ENCODE measurements at regions not wholly inside any gene's neighbourhood (a gene's known extent, or its start where the extent isn't known, plus 50 kb on each side); places are given as distances from the start of the nearest gene placed in this dataset.

DNA sequence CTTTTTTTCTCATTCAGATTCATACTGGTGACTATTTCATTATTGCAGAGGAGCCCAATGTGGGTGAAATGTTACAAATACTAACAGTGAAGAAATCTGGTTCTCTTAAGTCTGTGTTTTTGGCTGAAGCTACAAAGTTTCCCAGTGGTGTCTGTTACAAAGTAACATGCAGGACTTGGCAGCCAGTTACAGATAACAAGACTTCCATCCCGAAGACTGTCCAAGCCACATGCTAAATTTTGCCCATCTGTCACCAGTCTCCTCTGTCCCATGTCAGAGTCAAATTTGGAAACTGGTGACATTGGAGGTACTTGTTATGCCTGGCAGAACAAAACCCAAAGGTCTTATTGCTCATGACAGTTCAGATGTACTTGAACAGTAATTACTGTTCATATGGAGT, 269.2 kb upstream of the GOLIM4 start:
- intact Hi-C loops (cut with DNase I; ENCODE audit: low total_unique reads) = no loop called here
- 16 to 32% methylated on average over 1 of the region's 1 CpG for WGBS, 2 donors
- H3K27me3 ChIP-seq = no peaks in the 10 kb centered on the region
- H3K36me3 ChIP-seq (ENCODE audit: low read depth, missing control alignments) = no peaks in the 10 kb centered on the region
- peak; percentile 66 for DNase-seq
- TF ChIP-seq, protein P1, sequence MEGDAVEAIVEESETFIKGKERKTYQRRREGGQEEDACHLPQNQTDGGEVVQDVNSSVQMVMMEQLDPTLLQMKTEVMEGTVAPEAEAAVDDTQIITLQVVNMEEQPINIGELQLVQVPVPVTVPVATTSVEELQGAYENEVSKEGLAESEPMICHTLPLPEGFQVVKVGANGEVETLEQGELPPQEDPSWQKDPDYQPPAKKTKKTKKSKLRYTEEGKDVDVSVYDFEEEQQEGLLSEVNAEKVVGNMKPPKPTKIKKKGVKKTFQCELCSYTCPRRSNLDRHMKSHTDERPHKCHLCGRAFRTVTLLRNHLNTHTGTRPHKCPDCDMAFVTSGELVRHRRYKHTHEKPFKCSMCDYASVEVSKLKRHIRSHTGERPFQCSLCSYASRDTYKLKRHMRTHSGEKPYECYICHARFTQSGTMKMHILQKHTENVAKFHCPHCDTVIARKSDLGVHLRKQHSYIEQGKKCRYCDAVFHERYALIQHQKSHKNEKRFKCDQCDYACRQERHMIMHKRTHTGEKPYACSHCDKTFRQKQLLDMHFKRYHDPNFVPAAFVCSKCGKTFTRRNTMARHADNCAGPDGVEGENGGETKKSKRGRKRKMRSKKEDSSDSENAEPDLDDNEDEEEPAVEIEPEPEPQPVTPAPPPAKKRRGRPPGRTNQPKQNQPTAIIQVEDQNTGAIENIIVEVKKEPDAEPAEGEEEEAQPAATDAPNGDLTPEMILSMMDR (IDR thresholded peaks at IDR 0.05) = no peak
- TF ChIP-seq POLR2A (IDR thresholded peaks at IDR 0.05) = no peak
- H3K9me3 ChIP-seq = no peaks in the 10 kb centered on the region
- H3K4me3 ChIP-seq = no peak overlapping the region
- no peak overlapping the region for H3K27ac ChIP-seq
- H3K4me1 ChIP-seq = no peaks in the 10 kb centered on the region

DNA sequence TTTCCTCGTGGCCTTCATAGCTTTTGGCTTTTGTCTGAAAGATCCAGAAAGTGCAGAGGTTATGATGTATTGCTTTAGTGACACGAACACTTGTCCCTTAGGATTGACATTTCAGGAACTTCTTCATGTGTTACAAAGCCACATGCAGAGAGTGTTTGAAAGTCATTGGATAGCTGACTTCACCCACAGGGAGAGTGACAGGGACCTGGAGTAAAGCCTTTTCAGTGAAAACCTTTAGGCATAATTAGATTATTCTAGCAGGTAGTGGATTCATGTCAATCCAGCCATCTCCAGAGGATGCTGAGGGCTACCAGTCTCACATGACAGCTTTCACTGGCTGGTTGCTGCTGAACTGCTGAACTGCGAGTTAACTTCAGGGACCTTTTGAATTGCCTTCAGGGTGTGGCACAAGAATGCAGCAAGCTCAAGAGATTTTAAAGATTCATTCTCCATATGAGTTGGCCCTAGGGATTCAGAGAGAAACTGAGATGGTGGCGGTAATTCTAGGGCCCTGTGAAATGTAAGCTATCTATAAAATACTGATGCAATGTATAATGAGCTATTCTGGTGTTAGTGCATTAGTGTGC, 267.0 kb upstream of the GOLIM4 start:
- Histone ChIP-seq H3K9me3 (no peaks in the 10 kb centered on the region), H3K27me3 (no peaks in the 10 kb centered on the region), H3K36me3 (ENCODE audit: low read depth, missing control alignments) (no peaks in the 10 kb centered on the region), H3K27ac (no peak overlapping the region), H3K4me3 (no peak overlapping the region), H3K4me1 (no peaks in the 10 kb centered on the region)
- TF ChIP-seq, protein P1 (IDR thresholded peaks at IDR 0.05) = no peak
- no peak for TF ChIP-seq POLR2A (IDR thresholded peaks at IDR 0.05)
- 82 to 84% methylated on average over 4 of the region's 4 CpGs for WGBS, 2 donors
- intact Hi-C loops (cut with DNase I; ENCODE audit: low total_unique reads) = no loop called here
- no peak for DNase-seq

- Histone ChIP-seq H3K27me3 (no peaks in the 10 kb centered on the region), H3K9me3 (no peaks in the 10 kb centered on the region), H3K27ac (no peak overlapping the region), H3K36me3 (ENCODE audit: low read depth, missing control alignments) (no peaks in the 10 kb centered on the region), H3K4me3 (no peak overlapping the region), H3K4me1 (no peaks in the 10 kb centered on the region)
- intact Hi-C loops (cut with DNase I; ENCODE audit: low total_unique reads) = no loop called here
- TF ChIP-seq, protein P1 (IDR thresholded peaks at IDR 0.05) = no peak
- no peak for TF ChIP-seq POLR2A (IDR thresholded peaks at IDR 0.05)
- no peak for DNase-seq
Observed at GRCh38 chr3:168362156-168362555, 266.4 kb upstream of the GOLIM4 start.

DNA sequence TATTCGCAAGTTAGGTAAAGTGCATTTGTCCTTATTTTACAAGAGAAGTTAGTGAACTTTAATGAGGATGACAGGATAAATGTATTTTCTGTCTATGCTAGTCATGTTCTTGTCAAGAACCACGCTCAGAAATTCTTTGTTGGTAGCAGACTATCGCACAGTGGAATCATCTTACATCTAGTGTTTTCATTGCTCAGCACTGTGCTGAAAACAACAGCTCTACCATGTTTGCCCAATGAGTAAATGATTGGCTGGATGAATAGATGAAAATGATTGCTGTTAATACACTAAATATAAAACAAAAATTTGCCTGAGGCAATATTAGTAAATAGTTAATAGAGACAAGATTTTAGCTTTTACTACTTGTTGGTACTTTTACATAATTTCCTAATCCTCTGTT, 265.3 kb upstream of the GOLIM4 start:
- Histone ChIP-seq H3K4me3 (no peak overlapping the region), H3K27ac (no peak overlapping the region), H3K4me1 (no peaks in the 10 kb centered on the region), H3K27me3 (no peaks in the 10 kb centered on the region), H3K36me3 (ENCODE audit: low read depth, missing control alignments) (no peaks in the 10 kb centered on the region), H3K9me3 (no peaks in the 10 kb centered on the region)
- WGBS, 2 donors = 91 to 93% methylated on average over 3 of the region's 3 CpGs
- intact Hi-C loops (cut with DNase I; ENCODE audit: low total_unique reads) = no loop called here
- TF ChIP-seq, protein P1 (IDR thresholded peaks at IDR 0.05) = no peak
- TF ChIP-seq POLR2A (IDR thresholded peaks at IDR 0.05) = no peak
- DNase-seq = no peak

All from testis (tissue), 2 donors.